Lung microvascular endothelial cell (primary cell): ENCODE measurements at regions not wholly inside any gene's neighbourhood (a gene's known extent, or its start where the extent isn't known, plus 50 kb on each side); places are given as distances from the start of the nearest gene placed in this dataset.

Source experiments
- DNase-seq, 2 donors: peaks; one replicate each; pipeline versions ENCODE4 v3.0.0 to v3.0.0-alpha.2; 2010; ENCODE audit warnings: low read depth in 2 of 2

GRCh38 chr4:35252071-35252470, 992.2 kb downstream of the ARAP2 start:
- DNase-seq, result no peak

DNA sequence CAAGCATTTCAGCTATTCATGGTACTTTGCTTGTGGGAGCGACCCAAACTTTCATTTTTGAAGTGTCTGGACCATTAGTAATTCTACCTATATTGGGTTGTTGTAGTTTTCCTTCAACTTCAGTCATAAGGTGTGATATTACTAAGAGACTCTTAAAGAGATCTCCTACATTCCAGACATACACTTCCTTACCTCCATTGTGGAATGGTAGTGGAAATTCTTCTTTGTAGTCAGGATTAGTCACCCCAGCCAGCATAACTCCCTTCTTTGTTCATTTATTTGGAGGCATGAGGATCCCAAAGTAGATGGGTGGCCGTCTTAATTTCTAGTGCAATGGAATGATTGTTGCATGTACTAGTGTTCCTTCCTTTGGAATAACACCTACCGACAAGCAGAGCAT, 991.4 kb downstream of the ARAP2 start:
- no peak for DNase-seq

DNA sequence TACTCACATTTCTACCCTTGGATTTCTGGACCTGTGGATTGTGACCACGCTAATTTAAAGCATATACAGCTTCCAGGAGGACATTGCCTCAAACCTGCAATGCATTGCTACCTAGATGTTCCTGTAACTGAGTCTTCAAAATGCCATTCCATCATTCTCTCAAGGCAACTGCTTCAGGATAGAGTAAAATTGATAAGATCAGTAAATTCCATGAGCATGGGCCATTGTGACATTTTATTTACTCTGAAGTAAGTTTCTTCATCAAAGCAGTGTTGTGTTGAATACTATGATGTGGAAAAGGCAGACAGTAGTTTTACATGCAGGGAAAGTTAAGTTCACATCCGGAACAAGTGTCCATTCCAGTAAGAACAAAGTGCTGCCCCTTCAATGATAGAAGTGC, 991.0 kb downstream of the ARAP2 start:
- DNase-seq, result no peak

GRCh38 chr4:35286434-35286833, 957.9 kb downstream of the ARAP2 start:
- no peak for DNase-seq

- no peak for DNase-seq
Observed at GRCh38 chr4:35300996-35301774, 943.1 kb downstream of the ARAP2 start.

- no peak for DNase-seq
Observed at GRCh38 chr4:35315419-35315818, 928.9 kb downstream of the ARAP2 start.

- DNase-seq, result no peak
Observed at GRCh38 chr4:35325908-35326453, 918.3 kb downstream of the ARAP2 start.

- DNase-seq, result no peak
Observed at GRCh38 chr4:35342833-35343232, 901.5 kb downstream of the ARAP2 start.

- DNase-seq, result no peak
Observed at GRCh38 chr4:35347276-35347675, 897.0 kb downstream of the ARAP2 start.

DNA sequence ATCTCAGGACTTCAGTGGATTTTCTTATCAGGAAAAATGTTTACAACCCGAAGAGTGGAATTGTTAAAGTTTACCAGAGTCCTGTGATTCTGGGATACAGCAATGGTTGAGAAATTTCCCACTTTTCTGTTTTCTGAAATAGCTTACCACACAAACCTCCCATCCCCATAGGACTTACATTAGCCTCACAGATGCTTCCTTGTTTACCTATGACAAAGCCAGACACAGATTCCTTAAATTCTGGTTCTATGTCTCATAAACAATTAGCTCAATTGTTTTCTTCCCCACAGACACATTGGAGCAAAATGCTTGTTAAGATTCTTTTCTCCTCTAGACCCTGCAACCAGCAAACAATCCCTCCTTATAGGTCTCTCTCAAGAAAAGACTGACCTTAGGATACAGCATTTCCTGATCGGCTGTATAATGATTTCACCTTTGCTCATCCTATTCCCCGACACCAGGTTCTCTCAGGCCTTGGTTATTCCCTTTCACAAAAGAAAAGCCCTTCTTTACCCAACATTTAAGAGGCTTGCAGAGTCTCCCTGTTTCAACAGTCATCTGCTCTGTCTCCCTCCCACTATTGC, 886.2 kb downstream of the ARAP2 start:
- DNase-seq, result no peak

- no peak for DNase-seq
Observed at GRCh38 chr4:35364321-35364870, 879.9 kb downstream of the ARAP2 start.

DNA sequence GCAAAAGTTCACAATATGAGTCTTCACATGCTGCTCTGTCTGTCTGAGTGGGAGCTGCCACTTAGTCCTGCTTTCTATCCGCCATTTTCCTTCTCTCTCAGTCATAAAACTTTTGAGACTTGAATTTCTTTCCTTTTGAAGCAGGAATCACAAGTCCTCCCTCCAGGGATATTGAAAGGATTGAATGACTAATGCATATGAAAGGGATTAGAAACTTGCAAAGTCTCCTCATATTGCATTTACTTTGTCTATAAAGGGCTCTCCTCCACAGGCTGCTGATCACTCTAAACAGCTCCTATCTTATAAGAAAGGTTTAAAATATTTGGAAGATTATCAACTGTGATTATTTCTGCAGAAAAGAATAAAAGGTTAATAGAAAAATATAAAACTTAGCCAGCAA, 879.1 kb downstream of the ARAP2 start:
- DNase-seq, result no peak

DNA sequence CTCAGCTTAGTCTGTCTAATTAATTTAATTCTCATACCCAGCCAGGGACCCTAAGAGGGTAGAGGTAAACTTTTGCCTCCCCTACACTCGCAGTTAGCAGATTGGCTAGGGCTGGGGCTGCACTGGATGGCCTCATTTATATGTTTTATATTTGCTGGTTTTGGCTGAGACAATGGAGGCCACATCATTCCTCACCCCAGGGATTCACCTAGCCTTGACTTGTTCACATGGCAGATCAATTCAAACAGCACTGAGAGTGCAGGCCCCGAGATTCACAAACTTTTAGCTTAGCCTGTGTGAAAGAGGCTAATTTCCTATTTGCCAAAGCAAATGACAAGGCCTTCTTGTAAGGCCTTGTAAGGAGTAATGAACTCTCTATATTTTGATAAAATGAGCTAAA, 844.4 kb downstream of the ARAP2 start:
- no peak for DNase-seq

DNA sequence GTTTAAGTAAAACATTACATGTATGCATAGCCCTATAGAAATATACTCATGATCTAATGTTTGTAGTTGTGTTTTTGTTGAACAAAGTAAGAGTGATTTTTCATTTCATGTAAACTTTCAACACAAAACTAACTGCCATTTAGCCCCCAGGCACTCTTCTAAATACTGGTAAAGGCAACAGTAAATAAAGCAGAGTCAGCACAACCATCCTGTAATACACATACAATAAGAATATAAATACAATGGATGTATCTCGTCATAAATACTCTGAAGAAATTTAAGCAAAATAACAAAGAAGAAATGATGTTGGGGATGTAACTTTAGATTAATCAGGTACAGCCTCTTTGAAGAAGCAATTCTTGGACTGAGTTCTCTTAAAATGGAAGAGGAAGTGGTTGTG, 821.2 kb downstream of the ARAP2 start:
- DNase-seq, result no peak

- DNase-seq, result no peak
Observed at GRCh38 chr4:35447474-35447873, 796.8 kb downstream of the ARAP2 start.

DNA sequence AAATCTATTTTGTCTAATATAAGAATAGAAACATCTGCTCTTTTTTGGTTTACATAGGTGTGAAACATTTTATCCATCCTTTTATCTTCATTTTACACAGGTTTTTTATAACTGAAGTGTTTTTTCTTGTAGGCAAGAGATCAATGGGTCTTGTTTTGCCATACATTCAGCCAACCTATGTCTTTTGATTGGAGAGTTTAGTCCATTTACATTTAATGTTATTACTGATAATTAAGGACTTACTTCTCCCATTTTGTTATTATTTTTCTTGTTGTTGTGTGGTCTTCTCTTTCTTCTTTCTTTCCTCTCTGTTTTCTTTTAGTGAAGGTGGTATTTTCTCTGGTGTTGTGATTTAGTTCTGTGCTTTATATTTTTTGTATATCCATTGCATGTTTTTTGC, 785.3 kb downstream of the ARAP2 start:
- no peak for DNase-seq

DNA sequence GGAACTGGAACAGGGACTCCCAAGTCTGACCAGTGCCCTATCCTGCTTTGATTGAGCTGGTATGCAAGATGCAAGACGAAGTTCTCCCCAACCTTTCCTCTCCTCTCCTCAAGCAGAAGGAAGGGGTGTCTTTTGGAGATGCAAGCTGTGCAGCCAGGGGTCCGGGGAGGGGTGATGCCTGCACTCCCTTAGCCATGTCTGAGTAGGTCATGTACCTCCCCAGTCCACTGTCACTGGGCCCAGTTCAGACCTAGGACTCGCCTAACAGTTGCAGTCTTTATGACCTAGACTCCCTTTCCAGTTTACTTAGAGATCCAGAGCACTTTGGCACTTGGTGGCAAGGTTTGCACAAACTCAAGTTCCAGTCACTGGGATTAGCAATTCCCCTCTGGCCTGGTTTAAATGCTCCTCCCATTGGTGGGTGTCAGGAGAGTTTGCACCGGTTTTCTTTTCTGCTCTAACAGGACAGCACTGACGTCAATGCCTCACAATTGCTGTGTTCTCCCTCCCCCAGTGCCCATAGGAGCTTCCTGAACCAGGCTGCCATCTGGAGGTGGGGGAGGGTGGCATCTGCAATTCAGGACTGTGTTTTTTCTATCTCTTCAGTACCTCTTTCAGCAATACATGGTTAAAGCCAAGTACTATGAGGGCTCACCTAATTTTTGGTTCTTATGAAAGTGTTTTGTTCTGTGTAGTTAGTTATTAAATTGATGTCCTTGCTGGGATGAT, 782.2 kb downstream of the ARAP2 start:
- no peak for DNase-seq

DNA sequence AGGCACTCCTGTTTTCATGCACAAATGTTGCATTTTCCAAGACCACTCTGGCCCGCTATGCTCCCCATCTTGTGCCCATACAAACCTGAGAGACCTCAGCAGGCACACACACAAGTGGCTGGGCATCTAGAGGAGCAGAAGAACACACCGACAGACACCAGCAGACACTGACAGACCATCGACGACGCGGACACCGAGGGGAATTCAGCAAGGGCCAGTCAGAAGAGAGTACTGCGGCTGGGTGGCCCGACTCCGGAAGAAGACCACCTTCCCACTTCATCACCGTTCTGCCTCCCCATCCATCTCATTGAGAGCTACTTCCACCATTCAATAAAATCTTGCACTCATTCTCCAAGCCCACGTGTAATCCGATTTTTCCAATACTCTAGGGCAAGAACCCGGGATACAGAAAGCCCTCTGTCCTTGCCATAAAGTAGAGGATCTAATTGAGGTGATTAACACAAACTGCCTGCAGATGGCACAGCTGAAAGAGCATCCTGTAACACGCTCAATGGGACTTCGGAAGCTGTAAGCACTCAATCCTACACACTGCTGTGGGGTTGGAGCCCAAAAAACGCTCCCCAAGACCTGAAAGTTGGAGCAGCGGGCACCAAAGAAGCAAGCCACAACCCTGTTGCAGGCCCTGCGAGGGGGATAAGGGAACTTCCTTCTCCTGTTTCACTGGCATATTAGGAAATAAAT, 780.9 kb downstream of the ARAP2 start:
- no peak for DNase-seq

GRCh38 chr4:35464964-35465528, 779.3 kb downstream of the ARAP2 start:
- DNase-seq, result no peak

DNA sequence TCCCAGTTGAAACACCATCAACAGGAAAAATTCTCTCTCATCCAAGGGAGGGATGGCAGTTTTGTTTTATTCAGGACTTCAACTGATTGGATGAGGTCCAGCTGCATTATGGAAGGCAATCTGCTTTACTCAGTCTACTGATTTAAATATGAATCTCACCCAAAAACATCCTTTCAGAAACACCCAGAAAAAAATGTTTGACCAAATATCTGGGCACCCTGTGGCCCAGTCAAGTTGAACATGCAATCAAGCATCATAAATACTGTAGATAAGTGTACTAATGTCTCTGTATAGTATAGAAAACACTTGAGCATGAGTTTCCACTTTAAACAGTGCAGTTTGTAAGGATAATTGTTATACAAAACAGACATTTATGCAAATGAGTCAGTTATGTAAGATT, 753.2 kb downstream of the ARAP2 start:
- DNase-seq, result no peak

DNA sequence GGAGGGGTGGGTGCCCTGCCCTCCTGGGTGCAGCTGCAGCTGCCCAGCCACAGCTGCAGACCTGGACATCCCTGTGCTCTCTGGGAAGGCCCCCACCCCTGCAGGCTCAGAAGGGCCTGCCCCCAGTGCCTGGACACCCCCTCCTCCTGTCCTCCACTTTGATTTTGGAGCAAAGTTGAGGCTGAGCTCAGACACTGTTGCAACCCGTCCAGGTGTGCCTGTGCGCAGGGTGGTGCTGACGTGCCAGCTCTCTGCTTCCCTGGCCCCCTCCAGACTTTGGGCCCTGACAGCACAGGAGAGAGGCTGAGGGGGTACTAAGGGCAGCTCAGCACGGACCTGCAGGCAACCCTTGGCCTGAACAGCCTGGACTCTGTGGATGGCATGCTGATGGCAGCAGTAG, 750.3 kb downstream of the ARAP2 start:
- no peak for DNase-seq
